ENCODE measurements at regions not wholly inside any gene's neighbourhood (a gene's known extent, or its start where the extent isn't known, plus 50 kb on each side); places are given as distances from the start of the nearest gene placed in this dataset.
"Not testable (repeated sequence)": the region's sequence is repeated elsewhere in the genome, so short reads cannot be mapped to it uniquely, and the experiment has no call there.

DNA sequence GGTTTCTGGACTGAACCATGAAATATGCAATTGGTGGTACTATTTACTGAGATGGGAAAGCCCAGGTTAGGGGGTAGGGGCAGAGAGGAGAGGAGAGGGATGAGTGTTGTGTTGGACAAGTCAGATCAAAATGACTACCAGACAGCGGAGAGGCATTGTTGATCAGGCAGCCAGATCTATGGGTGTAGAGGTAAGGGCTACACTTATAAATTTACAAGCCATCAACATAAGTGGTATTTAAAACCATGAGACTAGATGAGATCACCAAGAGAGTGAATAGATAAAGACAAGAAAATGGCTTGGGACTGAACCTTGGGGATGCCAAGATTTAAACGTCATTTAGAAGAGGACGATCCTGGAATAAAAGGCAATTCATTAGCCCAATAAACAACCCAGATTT, 123.4 kb downstream of the NXPE2 start:
- TF ChIP-seq NFIC (IDR thresholded peaks at IDR 0.05; ENCODE audit: borderline replicate concordance) (no peak), FOXJ3 (CRISPR knock-in tag; IDR thresholded peaks at IDR 0.05) (no peak)
- no peaks in the 10 kb centered on the region for H3F3A ChIP-seq (replicated peaks; ENCODE audit: insufficient read depth)
- no peak overlapping the region for H2AFZ ChIP-seq (ENCODE audit: low read depth)
- H3K27ac ChIP-seq (ENCODE audit: low read depth in 2 of 2, low read length in 1 of 2), result no peak overlapping the region
- no peaks in the 10 kb centered on the region for H3K9me3 ChIP-seq
- POLR2A ChIA-PET, result no interaction called here
- no peak overlapping the region for H3K9ac ChIP-seq
- H3K36me3 ChIP-seq (replicated peaks in 1 of 2; ENCODE audit: control insufficient read depth in 1 of 2, insufficient read depth in 2 of 2, low read length in 1 of 2), result no peaks in the 10 kb centered on the region
- H3K79me2 ChIP-seq (ENCODE audit: insufficient read depth), result no peaks in the 10 kb centered on the region
- no peak overlapping the region for H3K4me3 ChIP-seq (ENCODE audit: low read depth in 2 of 2, low read length in 1 of 2)
- CTCF ChIA-PET, result no interaction called here
- no peak overlapping the region for H3K4me2 ChIP-seq
- no peaks in the 10 kb centered on the region for H3K9me2 ChIP-seq
- WGBS (ENCODE audit: low lambda C conversion rate), result 29% methylated on average over 3 of the region's 3 CpGs
- H3K27me3 ChIP-seq (ENCODE audit: insufficient read depth), result no peaks in the 10 kb centered on the region
- DNase-seq, result no peak
- no peaks in the 10 kb centered on the region for H4K20me1 ChIP-seq (ENCODE audit: insufficient read depth)
- peaks cover 0 to 2% of the 10 kb centered on the region in 2 experiments; a peak in 1 of 4 replicates for H3K4me1 ChIP-seq (ENCODE audit: control insufficient read depth in 1 of 2, insufficient read depth in 2 of 2, low read depth in 1 of 2, low read length in 1 of 2)

DNA sequence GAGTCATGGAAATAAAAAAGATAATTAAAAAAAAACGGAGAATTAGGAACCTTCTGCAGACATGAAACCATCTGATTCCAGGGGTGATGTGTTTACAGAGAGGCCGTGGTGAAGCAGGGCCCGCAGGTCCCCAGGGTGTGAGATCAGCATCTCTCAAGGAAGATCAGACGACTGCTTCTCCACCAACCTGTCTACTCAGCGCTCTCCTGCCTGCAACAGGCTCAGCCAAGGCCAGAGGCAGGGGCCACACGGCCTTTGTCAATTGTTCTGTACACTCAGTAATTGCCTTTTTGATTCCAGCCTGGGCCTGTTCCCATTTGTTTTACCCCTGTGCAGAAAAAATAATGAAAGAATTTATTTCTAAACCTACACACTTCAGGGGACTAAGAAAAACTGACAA, 124.6 kb downstream of the NXPE2 start:
- DNase-seq, result no peak
- CTCF ChIA-PET, result no interaction called here
- WGBS (ENCODE audit: low lambda C conversion rate), result 20% methylated on average over 6 of the region's 6 CpGs

DNA sequence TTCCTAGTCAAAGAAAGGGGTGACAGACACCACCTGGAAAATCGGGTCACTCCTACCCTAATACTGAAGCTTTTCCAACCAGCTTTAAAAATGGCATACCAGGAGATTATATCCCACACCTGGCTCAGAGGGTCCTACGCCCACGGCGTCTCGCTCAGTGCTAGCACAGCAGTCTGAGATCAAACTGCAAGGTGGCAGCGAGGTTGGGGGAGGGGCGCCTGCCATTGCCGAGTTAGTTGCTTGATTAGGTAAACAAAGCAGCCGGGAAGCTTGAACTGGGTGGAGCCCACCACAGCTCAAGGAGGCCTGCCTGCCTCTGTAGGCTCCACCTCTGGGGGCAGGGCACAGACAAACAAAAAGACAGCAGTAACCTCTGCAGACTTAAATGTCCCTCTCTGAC, 127.1 kb downstream of the NXPE2 start:
- H3K9me2 ChIP-seq; H3K9ac ChIP-seq; H3K36me3 ChIP-seq (replicated peaks in 1 of 2; ENCODE audit: control insufficient read depth in 1 of 2, insufficient read depth in 2 of 2, low read length in 1 of 2); H2AFZ ChIP-seq (ENCODE audit: low read depth); H3K27ac ChIP-seq (ENCODE audit: low read depth in 2 of 2, low read length in 1 of 2); H3K4me2 ChIP-seq; H3K9me3 ChIP-seq; H3K79me2 ChIP-seq (ENCODE audit: insufficient read depth); H3F3A ChIP-seq (replicated peaks; ENCODE audit: insufficient read depth); POLR2A ChIA-PET; H3K27me3 ChIP-seq (ENCODE audit: insufficient read depth); H4K20me1 ChIP-seq (ENCODE audit: insufficient read depth); H3K4me1 ChIP-seq (ENCODE audit: control insufficient read depth in 1 of 2, insufficient read depth in 2 of 2, low read depth in 1 of 2, low read length in 1 of 2); H3K4me3 ChIP-seq (ENCODE audit: low read depth in 2 of 2, low read length in 1 of 2); DNase-seq: not testable (repeated sequence)
- 42% methylated on average over 8 of the region's 9 CpGs for WGBS (ENCODE audit: low lambda C conversion rate)
- CTCF ChIA-PET, result interaction anchor here (1.0 to 1.9 kb wide), 2 partner anchors 12 to 519 kb away, joined by 4 read pairs; no protein-coding TSS in a partner anchor

More for the DNA sequence above, 124.6 kb downstream of the NXPE2 start:
- Histone ChIP-seq H2AFZ (ENCODE audit: low read depth) (no peak overlapping the region), H3K79me2 (ENCODE audit: insufficient read depth) (no peaks in the 10 kb centered on the region), H3K27ac (ENCODE audit: low read depth in 2 of 2, low read length in 1 of 2) (no peak overlapping the region), H3K9me3 (no peaks in the 10 kb centered on the region), H3K27me3 (ENCODE audit: insufficient read depth) (no peaks in the 10 kb centered on the region), H3K9ac (no peak overlapping the region), H3K4me3 (ENCODE audit: low read depth in 2 of 2, low read length in 1 of 2) (no peak overlapping the region), H3K9me2 (no peaks in the 10 kb centered on the region), H3K4me1 (ENCODE audit: control insufficient read depth in 1 of 2, insufficient read depth in 2 of 2, low read depth in 1 of 2, low read length in 1 of 2) (peaks cover 0 to 2% of the 10 kb centered on the region in 2 experiments; a peak in 1 of 4 replicates), H3K36me3 (replicated peaks in 1 of 2; ENCODE audit: control insufficient read depth in 1 of 2, insufficient read depth in 2 of 2, low read length in 1 of 2) (no peaks in the 10 kb centered on the region), H3K4me2 (no peak overlapping the region), H3F3A (replicated peaks; ENCODE audit: insufficient read depth) (no peaks in the 10 kb centered on the region), H4K20me1 (ENCODE audit: insufficient read depth) (no peaks in the 10 kb centered on the region)
- TF ChIP-seq, protein P1, sequence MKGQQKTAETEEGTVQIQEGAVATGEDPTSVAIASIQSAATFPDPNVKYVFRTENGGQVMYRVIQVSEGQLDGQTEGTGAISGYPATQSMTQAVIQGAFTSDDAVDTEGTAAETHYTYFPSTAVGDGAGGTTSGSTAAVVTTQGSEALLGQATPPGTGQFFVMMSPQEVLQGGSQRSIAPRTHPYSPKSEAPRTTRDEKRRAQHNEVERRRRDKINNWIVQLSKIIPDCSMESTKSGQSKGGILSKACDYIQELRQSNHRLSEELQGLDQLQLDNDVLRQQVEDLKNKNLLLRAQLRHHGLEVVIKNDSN (IDR thresholded peaks at IDR 0.05; ENCODE audit: borderline replicate concordance, low read depth), result no peak
- TF ChIP-seq EZH2phosphoT487 (IDR thresholded peaks at IDR 0.05; ENCODE audit: borderline replicate concordance, low read depth) (no peak), RXRA (IDR thresholded peaks at IDR 0.05; ENCODE audit: borderline replicate concordance, low read depth) (no peak), RCOR1 (IDR thresholded peaks at IDR 0.05; ENCODE audit: low read length) (no peak), GABPA (IDR thresholded peaks at IDR 0.05; ENCODE audit: low read depth) (no peak), MEF2A (IDR thresholded peaks at IDR 0.05; ENCODE audit: borderline replicate concordance, low read depth) (no peak), NFIC (IDR thresholded peaks at IDR 0.05; ENCODE audit: borderline replicate concordance) (no peak), JUND (IDR thresholded peaks at IDR 0.05) (no peak), ELF1 (IDR thresholded peaks at IDR 0.05) (no peak), FOXJ3 (CRISPR knock-in tag; IDR thresholded peaks at IDR 0.05) (no peak), SIN3A (IDR thresholded peaks at IDR 0.05; ENCODE audit: borderline replicate concordance, low read depth, low read length) (no peak), FOSL2 (IDR thresholded peaks at IDR 0.05; ENCODE audit: borderline replicate concordance, low read depth) (no peak), NRF1 (IDR thresholded peaks at IDR 0.05; ENCODE audit: low read depth, low read length) (no peak), YY1 (IDR thresholded peaks at IDR 0.05; ENCODE audit: low read depth) (no peak)
- TF ChIP-seq, protein P2, sequence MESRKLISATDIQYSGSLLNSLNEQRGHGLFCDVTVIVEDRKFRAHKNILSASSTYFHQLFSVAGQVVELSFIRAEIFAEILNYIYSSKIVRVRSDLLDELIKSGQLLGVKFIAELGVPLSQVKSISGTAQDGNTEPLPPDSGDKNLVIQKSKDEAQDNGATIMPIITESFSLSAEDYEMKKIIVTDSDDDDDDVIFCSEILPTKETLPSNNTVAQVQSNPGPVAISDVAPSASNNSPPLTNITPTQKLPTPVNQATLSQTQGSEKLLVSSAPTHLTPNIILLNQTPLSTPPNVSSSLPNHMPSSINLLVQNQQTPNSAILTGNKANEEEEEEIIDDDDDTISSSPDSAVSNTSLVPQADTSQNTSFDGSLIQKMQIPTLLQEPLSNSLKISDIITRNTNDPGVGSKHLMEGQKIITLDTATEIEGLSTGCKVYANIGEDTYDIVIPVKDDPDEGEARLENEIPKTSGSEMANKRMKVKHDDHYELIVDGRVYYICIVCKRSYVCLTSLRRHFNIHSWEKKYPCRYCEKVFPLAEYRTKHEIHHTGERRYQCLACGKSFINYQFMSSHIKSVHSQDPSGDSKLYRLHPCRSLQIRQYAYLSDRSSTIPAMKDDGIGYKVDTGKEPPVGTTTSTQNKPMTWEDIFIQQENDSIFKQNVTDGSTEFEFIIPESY (IDR thresholded peaks at IDR 0.05; ENCODE audit: borderline replicate concordance, low read depth), result no peak
- TF ChIP-seq, protein P3, sequence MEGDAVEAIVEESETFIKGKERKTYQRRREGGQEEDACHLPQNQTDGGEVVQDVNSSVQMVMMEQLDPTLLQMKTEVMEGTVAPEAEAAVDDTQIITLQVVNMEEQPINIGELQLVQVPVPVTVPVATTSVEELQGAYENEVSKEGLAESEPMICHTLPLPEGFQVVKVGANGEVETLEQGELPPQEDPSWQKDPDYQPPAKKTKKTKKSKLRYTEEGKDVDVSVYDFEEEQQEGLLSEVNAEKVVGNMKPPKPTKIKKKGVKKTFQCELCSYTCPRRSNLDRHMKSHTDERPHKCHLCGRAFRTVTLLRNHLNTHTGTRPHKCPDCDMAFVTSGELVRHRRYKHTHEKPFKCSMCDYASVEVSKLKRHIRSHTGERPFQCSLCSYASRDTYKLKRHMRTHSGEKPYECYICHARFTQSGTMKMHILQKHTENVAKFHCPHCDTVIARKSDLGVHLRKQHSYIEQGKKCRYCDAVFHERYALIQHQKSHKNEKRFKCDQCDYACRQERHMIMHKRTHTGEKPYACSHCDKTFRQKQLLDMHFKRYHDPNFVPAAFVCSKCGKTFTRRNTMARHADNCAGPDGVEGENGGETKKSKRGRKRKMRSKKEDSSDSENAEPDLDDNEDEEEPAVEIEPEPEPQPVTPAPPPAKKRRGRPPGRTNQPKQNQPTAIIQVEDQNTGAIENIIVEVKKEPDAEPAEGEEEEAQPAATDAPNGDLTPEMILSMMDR (IDR thresholded peaks at IDR 0.05), result no peak
- TF ChIP-seq, protein P4, sequence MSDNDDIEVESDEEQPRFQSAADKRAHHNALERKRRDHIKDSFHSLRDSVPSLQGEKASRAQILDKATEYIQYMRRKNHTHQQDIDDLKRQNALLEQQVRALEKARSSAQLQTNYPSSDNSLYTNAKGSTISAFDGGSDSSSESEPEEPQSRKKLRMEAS (IDR thresholded peaks at IDR 0.05; ENCODE audit: low read depth), result no peak
- POLR2A ChIA-PET, result no interaction called here
